Endothelial cell of umbilical vein (primary cell): ENCODE measurements at regions not wholly inside any gene's neighbourhood (a gene's known extent, or its start where the extent isn't known, plus 50 kb on each side); places are given as distances from the start of the nearest gene placed in this dataset.

Source experiments
- BruUV-seq: library from RNA; stranded (reverse); fragments of 400-500 nt; replicated peaks from 2 replicates; lab custom pipeline; 2021; lab: Mats Ljungman, UMichigan
- CTCF ChIA-PET: fragments of 300-600, 350-600 bp; sonication (Branson Sonifier 250); formaldehyde crosslinking; loops from one replicate; lab custom pipeline; 2021; ENCODE audit warnings: antibody characterized with exemption, inconsistent platforms; lab: Charles Lee
- POLR2A ChIA-PET: fragments of 300-600, 350-600 bp; sonication (Branson Sonifier 250); formaldehyde crosslinking; loops from one replicate; lab custom pipeline; 2021; ENCODE audit warnings: antibody characterized with exemption, inconsistent platforms; lab: Charles Lee
- DNase-seq: peaks from one replicate; pipeline ENCODE4 v3.0.0-alpha.2; 2011; ENCODE audit warnings: low read depth, low spot score
- FAIRE-seq: peaks from 2 replicates; lab custom pipeline; 2011; peaks lifted over from hg19 to GRCh38; lab: Jason Lieb, UNC
- H2AFZ ChIP-seq: 2 replicates; pipeline ENCODE4 v1.6.0; 2012; ENCODE audit warnings: low read depth, low read length, control low read depth, inconsistent platforms
- H3K27ac ChIP-seq: 2 replicates; pipeline ENCODE4 v1.5.1; 2011; ENCODE audit warnings: low read depth, mild to moderate bottlenecking, control low read depth, low read length, moderate library complexity; ENCODE audit not compliant: insufficient read depth
- H3K27me3 ChIP-seq, 2 experiments: 2 replicates each; pipeline versions ENCODE4 v1.6.0 to v1.6.1; 2011; ENCODE audit warnings: low read length in 2 of 2, mixed read lengths in 1 of 2; ENCODE audit not compliant: control insufficient read depth in 2 of 2, insufficient read depth in 2 of 2
- H3K36me3 ChIP-seq, 2 experiments: 2 replicates in 1 of 2; 3 replicates in 1 of 2; pipeline ENCODE4 v1.5.1; 2011; ENCODE audit warnings: low read length in 2 of 2, mild to moderate bottlenecking in 1 of 2, moderate library complexity in 1 of 2; ENCODE audit not compliant: control insufficient read depth in 2 of 2, insufficient read depth in 2 of 2; ENCODE audit errors: extremely low read depth in 1 of 2
- H3K4me1 ChIP-seq: 3 replicates; pipeline ENCODE4 v1.5.1; 2011; ENCODE audit warnings: mild to moderate bottlenecking, low read length; ENCODE audit not compliant: control insufficient read depth, insufficient read depth; ENCODE audit errors: extremely low read depth
- H3K4me2 ChIP-seq: 2 replicates; pipeline ENCODE4 v1.6.1; 2011; ENCODE audit warnings: low read length, control low read depth, mixed read lengths; ENCODE audit not compliant: insufficient read depth
- H3K4me3 ChIP-seq, 3 experiments: fragments of 200-600 bp in 1 of 3; sonication (generic), shearing (Covaris generic) in 1 of 3; replicated peaks in 1 of 3; 2 replicates each; pipeline ENCODE4 v1.5.1; 2011 to 2016; ENCODE audit warnings: control low read depth in 3 of 3, low read length in 3 of 3, mild to moderate bottlenecking in 2 of 3, inconsistent platforms in 1 of 3, low read depth in 1 of 3, moderate library complexity in 1 of 3; ENCODE audit not compliant: insufficient read depth in 1 of 3
- H3K79me2 ChIP-seq: 2 replicates; pipeline ENCODE4 v1.6.0; 2012; ENCODE audit warnings: low read length, inconsistent platforms; ENCODE audit not compliant: control insufficient read depth, insufficient read depth
- H3K9ac ChIP-seq: replicated peaks from 2 replicates; pipeline ENCODE3; 2011; ENCODE audit warnings: low read length, control low read depth; ENCODE audit not compliant: insufficient read depth; ENCODE audit errors: extremely low read depth
- H3K9me1 ChIP-seq: replicated peaks from 3 replicates; pipeline ENCODE4 v1.6.0; 2011; ENCODE audit warnings: mild to moderate bottlenecking, low read length; ENCODE audit not compliant: control insufficient read depth, insufficient read depth; ENCODE audit errors: extremely low read depth
- H3K9me3 ChIP-seq: replicated peaks from 2 replicates; pipeline ENCODE4 v1.5.1; 2012; ENCODE audit warnings: low read length, inconsistent platforms; ENCODE audit not compliant: control insufficient read depth, insufficient read depth
- H4K20me1 ChIP-seq: replicated peaks from 2 replicates; pipeline ENCODE3; 2011; ENCODE audit warnings: mild to moderate bottlenecking, low read length; ENCODE audit not compliant: control insufficient read depth, insufficient read depth; ENCODE audit errors: extremely low read depth
- EZH2 ChIP-seq: IDR thresholded peaks from 2 replicates; pipeline ENCODE4 v1.6.1; 2012; ENCODE audit warnings: borderline replicate concordance, low read depth, mild to moderate bottlenecking, moderate library complexity, low read length, inconsistent platforms; ENCODE audit not compliant: severe bottlenecking
- FOS ChIP-seq: IDR thresholded peaks from 2 replicates; pipeline ENCODE4 v1.6.1; 2011; ENCODE audit warnings: mild to moderate bottlenecking, low read length, moderate library complexity, borderline replicate concordance; ENCODE audit not compliant: insufficient read depth
- GATA2 ChIP-seq: IDR thresholded peaks from 2 replicates; pipeline ENCODE4 v1.7.0; 2011; ENCODE audit warnings: low read depth, mild to moderate bottlenecking, moderate library complexity, mixed read lengths, low read length; ENCODE audit not compliant: insufficient read length, insufficient read depth
- JUN ChIP-seq: IDR thresholded peaks from 2 replicates; pipeline ENCODE4 v1.6.1; 2011; ENCODE audit warnings: borderline replicate concordance, low read depth; ENCODE audit not compliant: insufficient read length, insufficient read depth
- MYC ChIP-seq: IDR thresholded peaks from one replicate; pipeline ENCODE4 v1.6.1; 2011; ENCODE audit warnings: mild to moderate bottlenecking, low read depth, low read length
- POLR2A ChIP-seq: IDR thresholded peaks from 2 replicates; pipeline ENCODE4 v1.6.1; 2012; ENCODE audit warnings: low read depth, mild to moderate bottlenecking, control low read depth, low read length
- POLR2AphosphoS5 ChIP-seq: IDR thresholded peaks from 2 replicates; pipeline ENCODE4 v1.6.1; 2012; ENCODE audit warnings: low read depth, mild to moderate bottlenecking, control low read depth, low read length, moderate library complexity; ENCODE audit not compliant: insufficient read depth
- dilution Hi-C: fragments of 300-500 bp; cut with MboI; formaldehyde crosslinking; loops from one replicate; pipeline ENCODE4 v1.15.0; 2019; ENCODE audit warnings: low sequenced_read_pairs; ENCODE audit not compliant: extremely low pct_ligation_motif_present
- intact Hi-C: fragments of 100-400 bp; cut with micrococcal nuclease; formaldehyde crosslinking; loops from one replicate; pipeline ENCODE4 v1.10.0; 2022
- TF ChIP-seq, protein P1 (sequence below): IDR thresholded peaks from 2 replicates; pipeline ENCODE4 v1.6.1; 2011; ENCODE audit not compliant: insufficient read depth, insufficient read length
- TF ChIP-seq, protein P2 (sequence below), 2 donors: IDR thresholded peaks; 1 replicate in 1 of 2; 2 replicates in 1 of 2; pipeline ENCODE4 v1.5.1; 2011; ENCODE audit warnings: low read length in 2 of 2, mild to moderate bottlenecking in 2 of 2, moderate library complexity in 2 of 2, control low read depth in 1 of 2, inconsistent platforms in 1 of 2, low read depth in 1 of 2; ENCODE audit not compliant: insufficient read depth in 1 of 2; ENCODE audit errors: extremely low read depth in 1 of 2

DNA sequence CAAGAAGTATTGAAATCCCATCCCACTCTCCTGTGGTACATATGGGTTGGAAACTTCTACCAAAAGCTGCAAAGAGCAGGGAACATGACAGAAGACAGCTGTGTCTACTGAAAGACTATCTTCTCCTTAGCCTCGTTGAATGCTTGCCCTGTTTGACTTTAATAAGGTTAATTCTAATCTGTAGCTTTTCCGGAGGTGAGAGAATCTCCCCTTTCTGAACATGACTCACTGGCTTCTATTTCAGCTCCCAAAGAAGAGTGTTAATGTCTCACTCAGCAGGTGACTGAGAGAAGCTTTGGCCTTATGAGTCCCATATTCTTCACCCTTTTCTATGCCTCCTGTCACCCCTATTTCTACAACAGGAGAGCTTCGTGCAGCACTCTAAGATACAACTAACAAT, 88.3 kb downstream of the HHIPL2 start:
- TF ChIP-seq FOS, result no peak
- TF ChIP-seq, protein P1, sequence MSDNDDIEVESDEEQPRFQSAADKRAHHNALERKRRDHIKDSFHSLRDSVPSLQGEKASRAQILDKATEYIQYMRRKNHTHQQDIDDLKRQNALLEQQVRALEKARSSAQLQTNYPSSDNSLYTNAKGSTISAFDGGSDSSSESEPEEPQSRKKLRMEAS, result no peak
- ChIA-PET CTCF (interaction anchor here (0.6 kb wide), 1 partner anchor 801 kb away, joined by 4 read pairs; no protein-coding TSS in a partner anchor), POLR2A (no interaction called here)
- Histone ChIP-seq H4K20me1 (no peaks in the 10 kb centered on the region), H3K27me3 (peaks cover 7 to 8% of the 10 kb centered on the region in 2 experiments), H3K9me3 (no peaks in the 10 kb centered on the region), H2AFZ (no peak overlapping the region), H3K4me3 (no peak overlapping the region), H3K9me1 (no peaks in the 10 kb centered on the region), H3K36me3 (no peaks in the 10 kb centered on the region), H3K27ac (no peak overlapping the region), H3K4me1 (no peaks in the 10 kb centered on the region), H3K79me2 (no peaks in the 10 kb centered on the region), H3K9ac (no peak overlapping the region), H3K4me2 (no peak overlapping the region)
- dilution Hi-C loops, result no loop called here
- BruUV-seq, result no TSS peak
- no peak for DNase-seq
- FAIRE-seq, result no peak
- intact Hi-C loops, result loop anchor here (5.0 to 10.0 kb wide), 2 partner anchors 717 to 1255 kb away; partner anchors contain the start of gene DUSP10

DNA sequence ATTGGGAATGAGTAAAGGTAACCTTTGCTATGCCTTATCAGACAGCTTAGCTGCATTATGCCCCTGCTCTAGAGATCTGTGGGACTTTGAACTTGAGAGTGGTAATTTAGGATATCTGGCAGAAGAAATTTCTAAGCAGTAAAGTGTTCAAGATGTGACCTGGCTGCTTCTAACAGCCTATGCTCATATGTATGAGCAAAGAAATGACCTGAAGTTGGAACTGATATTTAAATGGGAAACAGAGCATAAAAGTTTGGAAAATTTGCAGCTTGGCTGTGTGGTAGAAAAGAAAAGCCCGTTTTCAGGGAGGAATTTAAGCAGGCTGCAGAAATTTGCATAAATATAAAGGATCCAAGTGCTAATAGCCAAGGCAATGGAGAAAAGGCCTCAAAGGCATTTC, 90.4 kb downstream of the HHIPL2 start:
- Histone ChIP-seq H3K4me2 (no peak overlapping the region), H3K27me3 (peaks cover 2 to 6% of the 10 kb centered on the region in 2 experiments), H3K9me3 (no peaks in the 10 kb centered on the region), H3K4me3 (no peak overlapping the region), H3K9me1 (no peaks in the 10 kb centered on the region), H3K4me1 (no peaks in the 10 kb centered on the region), H3K36me3 (no peaks in the 10 kb centered on the region), H3K27ac (no peak overlapping the region), H4K20me1 (no peaks in the 10 kb centered on the region), H2AFZ (no peak overlapping the region), H3K9ac (no peak overlapping the region), H3K79me2 (no peaks in the 10 kb centered on the region)
- ChIA-PET CTCF (no interaction called here), POLR2A (no interaction called here)
- TF ChIP-seq POLR2AphosphoS5, result no peak
- TF ChIP-seq, protein P2, sequence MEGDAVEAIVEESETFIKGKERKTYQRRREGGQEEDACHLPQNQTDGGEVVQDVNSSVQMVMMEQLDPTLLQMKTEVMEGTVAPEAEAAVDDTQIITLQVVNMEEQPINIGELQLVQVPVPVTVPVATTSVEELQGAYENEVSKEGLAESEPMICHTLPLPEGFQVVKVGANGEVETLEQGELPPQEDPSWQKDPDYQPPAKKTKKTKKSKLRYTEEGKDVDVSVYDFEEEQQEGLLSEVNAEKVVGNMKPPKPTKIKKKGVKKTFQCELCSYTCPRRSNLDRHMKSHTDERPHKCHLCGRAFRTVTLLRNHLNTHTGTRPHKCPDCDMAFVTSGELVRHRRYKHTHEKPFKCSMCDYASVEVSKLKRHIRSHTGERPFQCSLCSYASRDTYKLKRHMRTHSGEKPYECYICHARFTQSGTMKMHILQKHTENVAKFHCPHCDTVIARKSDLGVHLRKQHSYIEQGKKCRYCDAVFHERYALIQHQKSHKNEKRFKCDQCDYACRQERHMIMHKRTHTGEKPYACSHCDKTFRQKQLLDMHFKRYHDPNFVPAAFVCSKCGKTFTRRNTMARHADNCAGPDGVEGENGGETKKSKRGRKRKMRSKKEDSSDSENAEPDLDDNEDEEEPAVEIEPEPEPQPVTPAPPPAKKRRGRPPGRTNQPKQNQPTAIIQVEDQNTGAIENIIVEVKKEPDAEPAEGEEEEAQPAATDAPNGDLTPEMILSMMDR (IDR thresholded peaks at IDR 0.05; ENCODE audit: extremely low read depth in 1 of 2, insufficient read depth in 1 of 2, low read depth in 1 of 2, low read length in 2 of 2), result no peak
- TF ChIP-seq POLR2A, result no peak
- TF ChIP-seq JUN, result no peak
- no peak for TF ChIP-seq FOS
- TF ChIP-seq EZH2, result no peak
- TF ChIP-seq, protein P1, result no peak
- no peak for TF ChIP-seq MYC
- no peak for TF ChIP-seq GATA2
- BruUV-seq, result no TSS peak
- FAIRE-seq (no peak), DNase-seq (no peak)
- intact Hi-C loops (loop anchor here (5.0 to 10.0 kb wide), 2 partner anchors 715 to 1253 kb away; partner anchors contain the start of gene DUSP10), dilution Hi-C loops (no loop called here)
